GM10266 (cell line): ENCODE measurements at regions not wholly inside any gene's neighbourhood (a gene's known extent, or its start where the extent isn't known, plus 50 kb on each side); places are given as distances from the start of the nearest gene placed in this dataset.

ENCODE experiments used
- DNase-seq: peaks from one replicate; pipeline ENCODE4 v3.0.0; 2012; ENCODE audit errors: extremely low spot score
- TF ChIP-seq, protein P1 (sequence below): IDR thresholded peaks from 2 replicates; pipeline ENCODE4 v1.5.1; 2012; ENCODE audit warnings: mild to moderate bottlenecking, low read depth; ENCODE audit not compliant: control insufficient read depth, insufficient read depth; ENCODE audit errors: missing control alignments

GRCh38 chr5:36447776-36448175 lies 146.1 kb upstream of the RANBP3L start:
- no peak for DNase-seq
- TF ChIP-seq, protein P1, sequence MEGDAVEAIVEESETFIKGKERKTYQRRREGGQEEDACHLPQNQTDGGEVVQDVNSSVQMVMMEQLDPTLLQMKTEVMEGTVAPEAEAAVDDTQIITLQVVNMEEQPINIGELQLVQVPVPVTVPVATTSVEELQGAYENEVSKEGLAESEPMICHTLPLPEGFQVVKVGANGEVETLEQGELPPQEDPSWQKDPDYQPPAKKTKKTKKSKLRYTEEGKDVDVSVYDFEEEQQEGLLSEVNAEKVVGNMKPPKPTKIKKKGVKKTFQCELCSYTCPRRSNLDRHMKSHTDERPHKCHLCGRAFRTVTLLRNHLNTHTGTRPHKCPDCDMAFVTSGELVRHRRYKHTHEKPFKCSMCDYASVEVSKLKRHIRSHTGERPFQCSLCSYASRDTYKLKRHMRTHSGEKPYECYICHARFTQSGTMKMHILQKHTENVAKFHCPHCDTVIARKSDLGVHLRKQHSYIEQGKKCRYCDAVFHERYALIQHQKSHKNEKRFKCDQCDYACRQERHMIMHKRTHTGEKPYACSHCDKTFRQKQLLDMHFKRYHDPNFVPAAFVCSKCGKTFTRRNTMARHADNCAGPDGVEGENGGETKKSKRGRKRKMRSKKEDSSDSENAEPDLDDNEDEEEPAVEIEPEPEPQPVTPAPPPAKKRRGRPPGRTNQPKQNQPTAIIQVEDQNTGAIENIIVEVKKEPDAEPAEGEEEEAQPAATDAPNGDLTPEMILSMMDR: no peak

DNA sequence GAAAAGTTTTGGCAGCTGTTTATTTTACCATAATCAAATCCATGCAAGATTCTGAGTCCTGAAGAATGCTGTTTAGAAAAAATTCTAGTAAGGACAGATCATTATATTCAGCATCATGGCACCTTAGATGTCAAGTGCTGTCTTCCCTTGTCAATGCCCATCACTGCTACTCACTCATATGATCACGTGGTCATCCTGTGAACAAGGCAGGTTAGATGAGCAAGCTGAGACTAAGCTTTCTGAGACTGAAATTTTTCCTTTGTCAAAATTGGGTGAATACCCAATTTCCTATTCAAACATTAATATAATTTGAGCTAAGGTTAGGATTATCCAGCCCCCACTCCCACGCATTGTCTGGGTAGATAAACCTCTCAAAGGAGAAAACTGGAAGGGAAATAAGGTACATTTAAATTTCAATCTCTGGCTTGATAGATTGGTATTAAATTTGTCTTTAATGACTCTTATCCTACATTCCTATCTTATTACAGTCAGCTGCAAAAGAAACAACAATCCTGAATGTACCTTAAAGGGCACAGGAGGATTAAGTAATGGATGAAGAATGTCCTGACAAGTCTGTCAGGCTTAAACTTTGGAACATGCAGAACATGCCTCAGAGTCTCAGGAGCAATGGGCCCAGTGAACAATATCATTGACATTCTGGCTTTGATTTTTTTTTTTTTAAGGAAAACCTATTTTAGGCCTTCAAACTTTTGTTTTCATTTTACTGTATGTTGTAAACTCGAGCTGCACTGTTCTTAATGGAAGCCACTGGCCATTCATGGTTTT lies 148.7 kb upstream of the RANBP3L start:
- TF ChIP-seq, protein P1: no peak
- DNase-seq: no peak

DNA sequence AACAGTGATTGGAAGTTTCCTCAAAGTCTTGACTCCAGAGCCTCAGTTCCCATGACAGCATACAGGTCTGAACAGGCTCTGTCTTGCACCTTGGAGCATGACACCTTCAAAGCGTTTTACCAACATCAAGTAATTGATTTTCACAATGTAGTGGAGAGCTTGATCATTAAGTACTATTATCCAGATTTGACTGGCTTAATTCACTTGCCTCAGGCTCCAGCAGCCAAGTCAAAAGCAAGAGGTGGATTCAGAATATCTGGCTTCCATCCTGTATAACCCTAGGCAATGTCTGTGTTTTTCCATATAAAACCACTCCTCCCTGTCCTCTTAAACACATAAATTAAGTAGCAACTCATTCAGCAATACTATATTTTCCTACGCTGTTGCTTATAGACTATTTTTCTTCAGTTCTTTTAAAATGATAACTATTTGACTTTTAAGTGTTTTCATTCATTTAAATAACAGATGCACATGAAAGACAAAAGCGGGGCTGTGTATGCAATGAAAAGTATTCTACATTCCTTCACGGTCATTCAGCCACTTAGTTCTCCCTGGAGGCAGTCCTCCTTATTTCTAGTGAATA lies 150.8 kb upstream of the RANBP3L start:
- DNase-seq: no peak
- TF ChIP-seq, protein P1: no peak

DNA sequence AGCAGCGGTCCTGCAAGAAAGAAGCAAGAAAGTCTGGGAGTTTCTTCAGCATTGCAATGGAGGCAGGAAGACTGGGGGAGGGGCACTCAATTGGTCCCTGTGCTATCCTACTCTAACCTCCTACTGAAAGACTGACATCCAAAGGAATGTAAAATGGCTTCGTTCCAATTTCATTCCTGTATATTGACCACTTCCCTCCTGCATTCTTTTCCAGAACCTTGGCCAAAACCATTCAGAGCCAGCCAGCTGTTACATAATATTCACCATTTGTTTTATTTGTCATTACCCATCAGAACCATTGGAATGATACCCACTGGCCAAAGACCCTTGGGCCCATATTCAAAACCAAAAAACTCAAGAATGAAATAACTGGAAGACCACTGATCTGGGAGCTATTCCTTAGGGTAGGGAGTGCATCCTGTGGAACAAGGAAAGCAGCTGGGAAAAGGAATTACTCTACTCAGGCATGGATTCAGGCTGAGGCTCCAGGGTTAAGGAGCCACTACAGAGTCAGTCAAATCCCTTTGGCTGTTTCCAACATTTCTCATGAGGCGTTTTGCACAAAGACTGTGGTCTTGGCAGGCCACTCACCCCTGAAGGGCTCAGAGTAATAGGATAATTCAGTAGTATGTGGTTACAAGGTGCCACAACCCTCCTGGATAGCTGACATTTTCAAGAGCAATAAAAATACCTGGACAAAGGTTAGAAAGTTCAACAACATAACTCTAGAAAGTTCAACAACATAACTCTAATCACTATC lies 148.7 kb upstream of the SLC1A3 start:
- no peak for DNase-seq
- TF ChIP-seq, protein P1: no peak

- TF ChIP-seq, protein P1: no peak
- no peak for DNase-seq
These were observed 147.7 kb upstream of the SLC1A3 start for GRCh38 chr5:36458746-36459145.

DNA sequence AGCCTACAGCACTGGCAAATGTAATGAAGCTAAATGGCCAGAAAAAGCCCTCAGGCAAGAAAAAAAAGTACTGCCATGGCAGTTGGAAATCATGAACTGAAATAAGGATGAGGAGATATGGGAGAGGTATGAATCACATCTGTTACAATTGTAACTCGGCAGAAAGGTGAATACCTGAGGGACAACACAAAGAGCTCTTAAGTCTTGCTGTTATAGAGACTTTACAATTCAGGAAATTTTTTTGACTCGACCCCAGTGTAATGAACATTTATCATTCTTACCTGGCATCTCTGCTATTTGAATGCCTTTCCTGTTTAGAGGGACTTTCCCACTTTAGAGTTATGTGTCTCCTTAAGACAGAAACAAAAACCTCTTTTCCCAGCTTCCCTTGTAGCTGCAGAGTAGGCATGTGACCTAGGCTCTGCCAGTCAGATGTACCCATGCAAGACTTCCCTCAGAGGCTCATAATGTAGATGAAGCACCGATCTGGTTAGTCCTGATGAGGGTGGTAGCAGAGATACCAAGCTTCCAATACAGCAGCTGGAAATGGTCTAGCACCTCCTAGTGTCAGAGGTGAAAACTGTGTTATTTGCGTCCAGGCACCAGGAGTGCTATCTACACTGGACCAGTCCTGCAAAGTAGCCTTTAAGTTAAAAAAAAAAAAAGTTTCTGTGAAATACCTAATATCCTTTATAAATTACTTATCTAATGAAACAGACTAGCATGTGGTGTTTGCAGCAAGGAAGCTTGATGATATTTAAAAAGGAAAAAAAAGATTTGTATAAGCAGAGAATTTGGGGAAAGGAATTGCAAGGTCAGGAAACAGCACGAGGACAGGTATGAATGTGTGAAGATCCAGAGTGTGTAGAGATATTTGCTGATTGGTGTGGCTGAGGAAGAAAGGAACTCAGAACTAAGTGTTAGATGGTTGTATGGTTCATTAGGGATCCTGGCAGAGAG lies 146.9 kb upstream of the SLC1A3 start:
- TF ChIP-seq, protein P1: peak; percentile 26
- no peak for DNase-seq
